ENCODE measurements at regions not wholly inside any gene's neighbourhood (a gene's known extent, or its start where the extent isn't known, plus 50 kb on each side); places are given as distances from the start of the nearest gene placed in this dataset.

- no peak for DNase-seq
- TF ChIP-seq CTCF (IDR thresholded peaks at IDR 0.05; ENCODE audit: low read depth, low read length), result no peak
- H3K4me3 ChIP-seq (ENCODE audit: low read depth, low read length), result no peak overlapping the region
- H3K36me3 ChIP-seq, result no peaks in the 10 kb centered on the region
- H3K9me3 ChIP-seq (ENCODE audit: severe bottlenecking), result no peaks in the 10 kb centered on the region
- no peaks in the 10 kb centered on the region for H3K27me3 ChIP-seq (ENCODE audit: insufficient read depth, low read depth, severe bottlenecking)
- H3K27ac ChIP-seq, result no peak overlapping the region
These were observed 154.0 kb downstream of the PIK3R1 start for GRCh38 chr5:68369457-68370125.

DNA sequence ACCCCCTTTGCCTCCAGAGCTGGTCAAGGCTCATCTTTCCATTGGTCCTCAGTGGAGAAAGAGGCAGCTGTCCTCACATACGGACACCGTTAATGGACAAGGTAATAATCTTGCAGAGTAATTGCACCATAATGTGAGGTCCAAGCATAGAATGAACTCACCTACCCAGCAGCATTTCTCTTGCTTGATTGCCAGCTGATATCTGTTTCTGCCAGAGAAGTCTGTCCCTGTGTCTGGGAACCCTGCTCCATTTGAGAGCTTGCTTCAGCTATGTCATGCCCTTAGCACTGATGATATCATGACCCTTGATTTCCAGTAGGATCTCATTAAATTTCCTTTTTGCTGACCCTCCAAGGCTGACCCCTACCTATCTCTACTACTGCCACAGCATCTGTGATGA is 154.6 kb downstream of the PIK3R1 start:
- no peak for TF ChIP-seq CTCF (IDR thresholded peaks at IDR 0.05; ENCODE audit: low read depth, low read length)
- Histone ChIP-seq H3K36me3 (no peaks in the 10 kb centered on the region), H3K4me3 (ENCODE audit: low read depth, low read length) (no peak overlapping the region), H3K27ac (no peak overlapping the region), H3K9me3 (ENCODE audit: severe bottlenecking) (no peaks in the 10 kb centered on the region), H3K27me3 (ENCODE audit: insufficient read depth, low read depth, severe bottlenecking) (no peaks in the 10 kb centered on the region)
- DNase-seq, result no peak

GRCh38 chr5:68371607-68372006 is 156.1 kb downstream of the PIK3R1 start:
- no peak for DNase-seq
- TF ChIP-seq CTCF (IDR thresholded peaks at IDR 0.05; ENCODE audit: low read depth, low read length), result no peak

DNA sequence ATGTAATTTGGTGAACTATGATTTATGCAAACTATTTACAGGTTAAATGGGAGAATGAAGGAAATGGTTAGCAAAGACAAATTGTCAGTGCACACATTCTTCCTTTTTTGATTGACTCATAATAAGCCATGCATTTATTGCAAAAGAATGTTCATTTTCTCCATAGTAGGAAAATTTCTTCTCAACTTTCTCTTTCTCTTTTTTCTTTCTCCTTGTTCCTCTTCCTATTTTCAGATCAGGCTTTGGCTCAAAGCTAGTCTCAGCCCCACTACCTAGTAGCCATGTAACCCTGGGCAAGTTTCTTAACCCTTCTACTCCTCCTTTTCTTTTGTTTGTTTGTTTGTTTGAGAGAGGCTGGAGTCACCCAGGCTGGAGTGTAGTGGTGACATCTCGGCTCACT is 156.6 kb downstream of the PIK3R1 start:
- H3K9me3 ChIP-seq (ENCODE audit: severe bottlenecking), result no peaks in the 10 kb centered on the region
- DNase-seq, result no peak
- no peak overlapping the region for H3K27ac ChIP-seq
- H3K27me3 ChIP-seq (ENCODE audit: insufficient read depth, low read depth, severe bottlenecking), result no peaks in the 10 kb centered on the region
- H3K4me3 ChIP-seq (ENCODE audit: low read depth, low read length), result no peak overlapping the region
- TF ChIP-seq CTCF (IDR thresholded peaks at IDR 0.05; ENCODE audit: low read depth, low read length), result no peak
- no peaks in the 10 kb centered on the region for H3K36me3 ChIP-seq

More at GRCh38 chr5:68371607-68372006, 156.1 kb downstream of the PIK3R1 start:
- H3K27me3 ChIP-seq (ENCODE audit: insufficient read depth, low read depth, severe bottlenecking), result no peaks in the 10 kb centered on the region
- H3K36me3 ChIP-seq, result no peaks in the 10 kb centered on the region
- no peaks in the 10 kb centered on the region for H3K9me3 ChIP-seq (ENCODE audit: severe bottlenecking)
- no peak overlapping the region for H3K4me3 ChIP-seq (ENCODE audit: low read depth, low read length)
- no peak overlapping the region for H3K27ac ChIP-seq

- no peak for DNase-seq
- TF ChIP-seq CTCF (IDR thresholded peaks at IDR 0.05; ENCODE audit: low read depth, low read length), result no peak
- Histone ChIP-seq H3K36me3 (no peaks in the 10 kb centered on the region), H3K27me3 (ENCODE audit: insufficient read depth, low read depth, severe bottlenecking) (no peaks in the 10 kb centered on the region), H3K9me3 (ENCODE audit: severe bottlenecking) (no peaks in the 10 kb centered on the region), H3K27ac (no peak overlapping the region), H3K4me3 (ENCODE audit: low read depth, low read length) (no peak overlapping the region)
These were observed 157.5 kb downstream of the PIK3R1 start for GRCh38 chr5:68373050-68373449.
